A549 (cell line): ENCODE measurements at regions not wholly inside any gene's neighbourhood (a gene's known extent, or its start where the extent isn't known, plus 50 kb on each side); places are given as distances from the start of the nearest gene placed in this dataset.

ENCODE experiments used
- EP300 ChIP-seq, 2 experiments: fragments of >200 bp; sonication (Bioruptor Twin); formaldehyde crosslinking; IDR thresholded peaks; 2 replicates in 1 of 2; 3 replicates in 1 of 2; pipeline ENCODE4 v1.6.1; 2016 to 2017
- ESRRA ChIP-seq: fragments of 150-350 bp; IDR thresholded peaks from 2 replicates; pipeline ENCODE4 v1.6.1; 2014; ENCODE audit warnings: mild to moderate bottlenecking, low read length, borderline replicate concordance
- MAFK ChIP-seq: fragments of 450-650 bp; IDR thresholded peaks from 2 replicates; pipeline ENCODE4 v1.6.1; 2014; ENCODE audit not compliant: partially characterized antibody
- MAX ChIP-seq: IDR thresholded peaks from 2 replicates; pipeline ENCODE4 v1.6.1; 2012
- POLR2A ChIP-seq: IDR thresholded peaks from 2 replicates; pipeline ENCODE4 v1.6.1; 2012; ENCODE audit warnings: mild to moderate bottlenecking, low read length
- RFX5 ChIP-seq: fragments of 450-650 bp; IDR thresholded peaks from 2 replicates; pipeline ENCODE4 v1.7.1; 2014; ENCODE audit warnings: antibody characterized with exemption, mild to moderate bottlenecking, moderate library complexity
- TP53 ChIP-seq: fragments of 250-450 bp; sonication (Bioruptor Pico); IDR thresholded peaks from 2 replicates; pipeline ENCODE4 v1.5.0; 2021; ENCODE audit warnings: mild to moderate bottlenecking, moderate library complexity
- USF2 ChIP-seq: fragments of 450-650 bp; IDR thresholded peaks from 2 replicates; pipeline ENCODE4 v1.6.1; 2014; ENCODE audit warnings: antibody characterized with exemption
- TF ChIP-seq, protein P1 (sequence below): fragments of >200 bp; sonication (Bioruptor Twin); formaldehyde crosslinking; IDR thresholded peaks from 3 replicates; pipeline ENCODE4 v1.5.1; 2016

DNA sequence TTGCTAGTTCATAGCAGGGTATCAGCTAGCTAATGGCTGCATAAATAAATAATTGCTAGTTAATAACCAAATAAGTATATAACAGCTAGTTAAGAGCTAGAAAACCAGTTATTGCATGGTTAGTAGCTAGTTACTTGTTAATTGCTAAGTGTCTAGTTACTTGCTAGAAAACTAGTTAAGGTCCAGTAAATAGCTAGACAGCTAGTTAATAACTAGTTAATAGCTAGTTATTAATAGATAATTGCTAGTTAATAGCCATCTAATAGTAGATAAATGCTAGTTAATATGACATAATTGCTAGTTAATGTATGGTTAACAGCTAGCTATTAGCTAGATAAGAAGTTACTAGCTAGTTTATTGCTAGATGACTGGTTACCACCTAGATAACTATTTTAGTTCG, 629.9 kb upstream of the CT83 start:
- TF ChIP-seq MAFK (no peak), TP53 (no peak), POLR2A (no peak), MAX (no peak), RFX5 (no peak), USF2 (no peak), ESRRA (no peak), EP300 (IDR thresholded peaks at IDR 0.05) (no peak)
- TF ChIP-seq, protein P1, sequence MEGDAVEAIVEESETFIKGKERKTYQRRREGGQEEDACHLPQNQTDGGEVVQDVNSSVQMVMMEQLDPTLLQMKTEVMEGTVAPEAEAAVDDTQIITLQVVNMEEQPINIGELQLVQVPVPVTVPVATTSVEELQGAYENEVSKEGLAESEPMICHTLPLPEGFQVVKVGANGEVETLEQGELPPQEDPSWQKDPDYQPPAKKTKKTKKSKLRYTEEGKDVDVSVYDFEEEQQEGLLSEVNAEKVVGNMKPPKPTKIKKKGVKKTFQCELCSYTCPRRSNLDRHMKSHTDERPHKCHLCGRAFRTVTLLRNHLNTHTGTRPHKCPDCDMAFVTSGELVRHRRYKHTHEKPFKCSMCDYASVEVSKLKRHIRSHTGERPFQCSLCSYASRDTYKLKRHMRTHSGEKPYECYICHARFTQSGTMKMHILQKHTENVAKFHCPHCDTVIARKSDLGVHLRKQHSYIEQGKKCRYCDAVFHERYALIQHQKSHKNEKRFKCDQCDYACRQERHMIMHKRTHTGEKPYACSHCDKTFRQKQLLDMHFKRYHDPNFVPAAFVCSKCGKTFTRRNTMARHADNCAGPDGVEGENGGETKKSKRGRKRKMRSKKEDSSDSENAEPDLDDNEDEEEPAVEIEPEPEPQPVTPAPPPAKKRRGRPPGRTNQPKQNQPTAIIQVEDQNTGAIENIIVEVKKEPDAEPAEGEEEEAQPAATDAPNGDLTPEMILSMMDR, result no peak
